Adrenal gland (tissue), 9 donors: ENCODE measurements at regions not wholly inside any gene's neighbourhood (a gene's known extent, or its start where the extent isn't known, plus 50 kb on each side); places are given as distances from the start of the nearest gene placed in this dataset.
"Not testable (repeated sequence)": the region's sequence is repeated elsewhere in the genome, so short reads cannot be mapped to it uniquely, and the experiment has no call there.

ENCODE experiments used
- DNase-seq, 7 donors: peaks; one replicate each; pipeline ENCODE4 v3.0.0-alpha.2; 2019 to 2020
- H3K27ac ChIP-seq, 5 donors: fragments of 200-600 bp; sonication (generic) in 4 of 5; 1 replicate in 3 of 5; 2 replicates in 2 of 5; pipeline versions ENCODE4 v1.5.1 to v1.8.0; 2016 to 2020; ENCODE audit warnings: mild to moderate bottlenecking in 1 of 5
- H3K27me3 ChIP-seq: fragments of 200-600 bp; 2 replicates; pipeline ENCODE4 v1.8.0; 2021
- H3K36me3 ChIP-seq, 2 donors: fragments of 200-600 bp; replicated peaks in 1 of 2; 1 replicate in 1 of 2; 2 replicates in 1 of 2; pipeline versions ENCODE4 v1.5.1 to v1.8.0; 2018 to 2022
- H3K4me1 ChIP-seq, 2 donors: fragments of 200-600 bp; replicated peaks in 1 of 2; 1 replicate in 1 of 2; 2 replicates in 1 of 2; pipeline versions ENCODE4 v1.5.1 to v1.8.0; 2018 to 2021
- H3K4me3 ChIP-seq, 4 donors: fragments of 200-600 bp; sonication (generic) in 3 of 4; one replicate each; pipeline ENCODE4 v1.5.1; 2016 to 2018
- H3K9me3 ChIP-seq, 3 donors: fragments of 200-600 bp; sonication (generic) in 1 of 3; replicated peaks in 1 of 3; 1 replicate in 2 of 3; 2 replicates in 1 of 3; pipeline versions ENCODE4 v1.5.1 to v1.8.0; 2016 to 2021
- POLR2A ChIP-seq, 2 donors: fragments of 450-650 bp; IDR thresholded peaks; one replicate each; pipeline ENCODE4 v1.6.1; 2017; ENCODE audit warnings: antibody characterized with exemption in 2 of 2, mild to moderate bottlenecking in 2 of 2, moderate library complexity in 1 of 2
- WGBS, 4 donors: extraction: QIAGEN DNeasy Blood & Tissue Kit in 2 of 4; methylation state at CpG; one replicate each; pipeline versions ENCODE4 v1.1.5 to v1.1.7; 2013 to 2017; 5-methylcytosine and 5-hydroxymethylcytosine counted together
- intact Hi-C, 2 donors: fragments of 100-400 bp; cut with DNase I; formaldehyde crosslinking; loops; one replicate each; pipeline versions ENCODE4 v1.14.1 to v1.15.0; 2022 to 2023
- TF ChIP-seq, protein P1 (sequence below), 6 experiments: fragments of 450-650 bp in 4 of 6; fragments of 200-600 bp in 2 of 6; sonication (generic) in 1 of 6; IDR thresholded peaks; 1 replicate in 5 of 6; 2 replicates in 1 of 6; pipeline versions ENCODE4 v1.5.1 to v1.8.0; 2016 to 2021; ENCODE audit warnings: antibody characterized with exemption in 6 of 6, mild to moderate bottlenecking in 2 of 6, moderate library complexity in 1 of 6
- donor health status: healthy with polysubstance abuse.
- donor health status: Bipolar disorder and iron deficiency.
- donor health status: DM: yes; HTN: yes; CAD: no.
- donor health status: DM: no; HTN: no; CAD: no.
- donor health status: DM: no; HTN: no; CAD: no.

DNA sequence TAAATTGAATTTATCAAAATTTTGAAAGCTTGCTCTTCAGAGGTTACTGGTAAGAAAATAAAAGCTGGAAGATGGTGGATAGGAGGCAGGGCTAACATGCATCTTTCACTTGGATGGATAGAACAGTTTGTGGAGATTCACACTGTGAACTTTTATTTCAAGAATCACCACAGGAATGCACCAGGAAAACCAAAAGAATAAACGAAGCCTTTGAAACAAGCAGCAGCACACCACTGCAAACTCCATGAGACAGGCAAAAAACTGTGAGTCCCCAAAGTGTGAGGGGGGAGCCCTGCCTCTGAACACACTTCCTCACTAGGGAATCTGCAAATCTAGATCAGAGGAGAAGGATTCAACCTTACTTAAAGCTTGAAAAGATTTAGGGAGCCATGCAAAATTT, 122.2 kb downstream of the RTP4 start:
- no peaks in the 10 kb centered on the region for H3K4me1 ChIP-seq
- intact Hi-C loops, result no loop called here
- 29 to 56% (median 51%) methylated on average over 1 of the region's 1 CpG for WGBS, 4 donors

DNA sequence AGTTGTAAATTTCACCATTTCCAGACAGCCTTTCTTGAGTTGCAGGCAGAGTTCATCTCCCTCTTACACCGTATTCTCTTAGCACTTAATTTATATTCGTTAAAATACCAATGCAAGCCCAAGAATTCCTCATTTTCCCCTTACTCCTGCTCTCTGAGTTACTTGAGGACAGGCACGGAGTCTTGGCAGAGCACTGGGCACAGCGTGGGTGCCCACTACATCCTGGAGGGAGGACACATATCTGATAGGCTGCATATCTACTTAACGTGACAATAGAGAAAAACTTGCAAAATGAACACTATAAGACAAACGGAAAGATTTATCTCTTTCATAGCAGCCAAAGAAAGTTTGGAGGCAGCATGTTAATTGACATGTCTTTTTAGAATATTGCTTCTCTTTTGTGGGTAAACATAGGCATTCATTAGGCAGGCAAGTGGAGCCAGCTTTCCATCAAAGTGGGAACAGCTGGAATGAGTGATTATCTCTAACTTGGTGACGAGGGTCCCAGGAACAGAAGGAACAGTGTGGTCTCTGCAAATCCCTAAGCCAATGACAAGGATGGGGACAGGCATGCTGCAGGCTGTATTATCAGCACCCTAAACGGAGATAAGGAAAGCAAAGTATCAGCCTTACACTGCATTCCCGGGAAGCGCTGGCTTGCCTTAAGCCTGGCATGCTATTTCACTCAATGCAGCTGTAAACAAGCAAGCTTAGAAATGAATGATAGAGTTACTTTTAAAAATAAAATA, 116.5 kb downstream of the RTP4 start:
- 53 to 58% (median 56%) methylated on average over 10 of the region's 10 CpGs for WGBS, 4 donors
- intact Hi-C loops, result no loop called here
- no peak for DNase-seq
- no peak for TF ChIP-seq POLR2A (IDR thresholded peaks at IDR 0.05)
- TF ChIP-seq, protein P1, sequence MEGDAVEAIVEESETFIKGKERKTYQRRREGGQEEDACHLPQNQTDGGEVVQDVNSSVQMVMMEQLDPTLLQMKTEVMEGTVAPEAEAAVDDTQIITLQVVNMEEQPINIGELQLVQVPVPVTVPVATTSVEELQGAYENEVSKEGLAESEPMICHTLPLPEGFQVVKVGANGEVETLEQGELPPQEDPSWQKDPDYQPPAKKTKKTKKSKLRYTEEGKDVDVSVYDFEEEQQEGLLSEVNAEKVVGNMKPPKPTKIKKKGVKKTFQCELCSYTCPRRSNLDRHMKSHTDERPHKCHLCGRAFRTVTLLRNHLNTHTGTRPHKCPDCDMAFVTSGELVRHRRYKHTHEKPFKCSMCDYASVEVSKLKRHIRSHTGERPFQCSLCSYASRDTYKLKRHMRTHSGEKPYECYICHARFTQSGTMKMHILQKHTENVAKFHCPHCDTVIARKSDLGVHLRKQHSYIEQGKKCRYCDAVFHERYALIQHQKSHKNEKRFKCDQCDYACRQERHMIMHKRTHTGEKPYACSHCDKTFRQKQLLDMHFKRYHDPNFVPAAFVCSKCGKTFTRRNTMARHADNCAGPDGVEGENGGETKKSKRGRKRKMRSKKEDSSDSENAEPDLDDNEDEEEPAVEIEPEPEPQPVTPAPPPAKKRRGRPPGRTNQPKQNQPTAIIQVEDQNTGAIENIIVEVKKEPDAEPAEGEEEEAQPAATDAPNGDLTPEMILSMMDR (IDR thresholded peaks at IDR 0.05), result no peak
- H3K9me3 ChIP-seq, result no peaks in the 10 kb centered on the region
- H3K4me1 ChIP-seq, result no peaks in the 10 kb centered on the region
- H3K27ac ChIP-seq, result no peak overlapping the region
- no peak overlapping the region for H3K4me3 ChIP-seq
- no peaks in the 10 kb centered on the region for H3K27me3 ChIP-seq
- no peaks in the 10 kb centered on the region for H3K36me3 ChIP-seq

More for the DNA sequence above, 122.2 kb downstream of the RTP4 start:
- no peak for DNase-seq
- H3K36me3 ChIP-seq, result no peaks in the 10 kb centered on the region
- no peak overlapping the region for H3K27ac ChIP-seq
- no peaks in the 10 kb centered on the region for H3K27me3 ChIP-seq
- no peaks in the 10 kb centered on the region for H3K9me3 ChIP-seq
- TF ChIP-seq, protein P1 (IDR thresholded peaks at IDR 0.05), result no peak
- TF ChIP-seq POLR2A (IDR thresholded peaks at IDR 0.05), result no peak
- H3K4me3 ChIP-seq, result no peak overlapping the region

DNA sequence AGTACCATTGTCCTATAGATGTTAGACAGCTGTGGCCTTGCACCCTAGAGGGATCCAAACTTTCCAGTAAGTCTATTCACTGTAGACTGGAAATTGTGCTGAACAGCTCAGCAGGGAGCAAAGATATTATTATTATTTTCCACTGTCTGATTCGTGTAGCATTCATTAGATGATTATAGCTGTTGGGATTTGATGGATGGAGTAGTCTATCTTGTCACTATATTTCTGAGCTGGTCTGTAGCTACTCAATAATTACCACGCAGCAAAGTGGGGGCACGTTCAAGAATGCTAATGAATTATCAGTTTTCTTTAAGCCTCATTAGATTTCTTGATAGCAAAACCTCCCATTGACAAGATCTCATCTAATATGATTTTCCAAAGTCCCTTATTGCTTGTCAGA, 113.2 kb downstream of the RTP4 start:
- intact Hi-C loops, result no loop called here
- Histone ChIP-seq H3K27me3 (no peaks in the 10 kb centered on the region), H3K4me3 (no peak overlapping the region), H3K9me3 (no peaks in the 10 kb centered on the region), H3K4me1 (no peaks in the 10 kb centered on the region), H3K27ac (no peak overlapping the region), H3K36me3 (no peaks in the 10 kb centered on the region)
- TF ChIP-seq, protein P1 (IDR thresholded peaks at IDR 0.05), result no peak
- TF ChIP-seq POLR2A (IDR thresholded peaks at IDR 0.05), result no peak
- no peak for DNase-seq
- 53 to 76% (median 62%) methylated on average over 3 of the region's 3 CpGs for WGBS, 4 donors

DNA sequence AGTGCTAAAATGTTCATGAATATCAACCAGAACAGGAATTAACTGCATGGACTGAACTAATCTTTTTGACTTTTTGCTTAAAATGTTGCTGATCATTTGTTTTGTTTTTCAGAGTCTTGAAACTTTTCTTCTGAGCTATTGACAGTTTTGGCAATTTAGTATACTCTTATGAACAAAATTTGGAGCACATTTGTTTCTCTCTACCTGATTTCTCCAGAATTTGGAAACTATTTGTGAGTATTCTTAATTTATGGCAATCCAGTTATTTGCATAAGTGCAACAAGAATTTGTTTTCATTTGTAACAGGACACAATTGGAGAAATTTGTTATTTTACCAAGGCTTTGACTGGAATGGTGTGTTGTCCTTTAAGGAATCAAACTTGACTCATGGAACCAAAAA, 107.4 kb downstream of the RTP4 start:
- H3K9me3 ChIP-seq, result peaks cover 0 to 12% (median 10%) of the 10 kb centered on the region in 3 donors
- H3K4me1 ChIP-seq, H3K27me3 ChIP-seq, H3K4me3 ChIP-seq, H3K36me3 ChIP-seq, H3K27ac ChIP-seq, intact Hi-C loops, DNase-seq: not testable (repeated sequence)

DNA sequence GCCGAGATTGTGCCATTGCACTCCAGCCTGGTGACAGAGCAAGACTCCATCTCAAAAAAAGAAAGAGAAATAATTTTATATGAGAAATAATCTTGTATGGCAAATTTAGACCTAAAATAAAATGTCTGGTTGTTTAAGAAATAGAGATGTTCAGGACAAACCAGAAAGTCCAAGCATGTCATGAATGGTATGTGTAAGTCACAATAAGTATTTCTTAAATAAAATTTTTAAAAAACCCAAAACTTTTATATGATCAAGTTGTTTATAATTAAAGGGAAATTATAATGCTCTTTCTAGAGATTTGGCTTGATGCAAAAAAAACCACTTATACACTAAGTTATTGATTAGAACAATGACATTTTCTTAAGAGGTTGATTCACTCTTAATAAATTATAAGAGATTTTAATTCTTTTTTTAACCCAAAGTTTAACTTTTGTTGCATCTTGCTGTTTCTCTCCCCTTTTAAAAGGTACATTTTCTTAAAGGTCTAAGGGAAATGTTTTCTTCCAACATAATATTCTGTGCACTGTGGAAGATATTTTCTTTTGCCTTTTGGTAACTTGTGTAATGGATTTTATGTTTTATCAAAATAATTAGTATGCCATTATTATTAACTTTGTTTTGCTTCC, 105.7 kb downstream of the RTP4 start:
- TF ChIP-seq POLR2A (IDR thresholded peaks at IDR 0.05), result no peak
- TF ChIP-seq, protein P1 (IDR thresholded peaks at IDR 0.05), result no peak
- 72 to 100% (median 92%) methylated on average over 1 of the region's 1 CpG for WGBS, 4 donors
- Histone ChIP-seq H3K27me3 (no peaks in the 10 kb centered on the region), H3K4me1 (no peaks in the 10 kb centered on the region), H3K36me3 (no peaks in the 10 kb centered on the region), H3K9me3 (peaks cover 0 to 12% (median 10%) of the 10 kb centered on the region in 3 donors), H3K4me3 (no peak overlapping the region), H3K27ac (no peak overlapping the region)
- DNase-seq, result no peak
- intact Hi-C loops, result no loop called here

DNA sequence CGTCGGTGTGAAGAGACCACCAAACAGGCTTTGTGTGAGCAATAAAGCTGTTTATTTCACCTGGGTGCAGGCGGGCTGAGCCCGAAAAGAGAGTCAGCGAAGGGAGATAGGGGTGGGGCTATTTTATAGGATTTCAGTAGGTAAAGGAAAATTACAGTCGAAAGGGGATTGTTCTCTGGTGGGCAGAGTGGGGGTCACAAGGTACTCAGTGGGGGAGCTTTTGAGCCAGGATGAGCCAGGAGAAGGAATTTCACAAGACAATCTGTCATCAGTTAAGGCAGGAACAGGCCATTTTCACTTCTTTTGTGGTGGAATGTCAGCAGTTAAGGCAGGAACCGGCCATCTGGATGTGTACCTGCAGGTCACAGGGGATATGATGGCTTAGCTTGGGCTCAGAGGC, 98.1 kb downstream of the RTP4 start:
- 74 to 79% (median 78%) methylated on average over 7 of the region's 7 CpGs for WGBS, 4 donors
- H3K9me3 ChIP-seq, H3K36me3 ChIP-seq, H3K27ac ChIP-seq, H3K4me1 ChIP-seq, DNase-seq, intact Hi-C loops, H3K27me3 ChIP-seq, H3K4me3 ChIP-seq: not testable (repeated sequence)
